ENCODE measurements at regions not wholly inside any gene's neighbourhood (a gene's known extent, or its start where the extent isn't known, plus 50 kb on each side); places are given as distances from the start of the nearest gene placed in this dataset.

GRCh38 chr1:78231477-78231876 is 185.7 kb downstream of the GIPC2 start:
- Histone ChIP-seq H3K27ac (no peak overlapping the region), H3K9me3 (peaks cover 0 to 14% (median 9%) of the 10 kb centered on the region in 8 donors), H3K27me3 (replicated peaks in 1 of 7) (peaks cover 0 to 3% (median 0%) of the 10 kb centered on the region in 7 donors), H3K36me3 (no peaks in the 10 kb centered on the region), H3K4me1 (no peaks in the 10 kb centered on the region), H3K4me3 (no peak overlapping the region)
- DNase-seq: no peak
- intact Hi-C loops (cut with DNase I; ENCODE audit: low total_unique reads): no loop called here
- TF ChIP-seq POLR2AphosphoS5 (IDR thresholded peaks at IDR 0.05) (no peak), CTCF (IDR thresholded peaks at IDR 0.05 in 8 of 11, conservative IDR thresholded peaks at IDR 0.05 in 3 of 11) (no peak), POLR2A (IDR thresholded peaks at IDR 0.05) (no peak)
- WGBS, 5 donors: 52 to 67% (median 53%) methylated on average over 3 of the region's 3 CpGs

- Histone ChIP-seq H3K36me3 (no peaks in the 10 kb centered on the region), H3K4me1 (no peaks in the 10 kb centered on the region)
Observed at GRCh38 chr1:78231894-78232293, 186.1 kb downstream of the GIPC2 start.

GRCh38 chr1:78232630-78233029 is 186.9 kb downstream of the GIPC2 start:
- no peaks in the 10 kb centered on the region for H3K4me1 ChIP-seq
- TF ChIP-seq POLR2AphosphoS5 (IDR thresholded peaks at IDR 0.05) (no peak), POLR2A (IDR thresholded peaks at IDR 0.05) (no peak), CTCF (IDR thresholded peaks at IDR 0.05 in 8 of 11, conservative IDR thresholded peaks at IDR 0.05 in 3 of 11) (no peak)
- H3K9me3 ChIP-seq: peaks cover 0 to 4% (median under 1%) of the 10 kb centered on the region in 8 donors
- intact Hi-C loops (cut with DNase I; ENCODE audit: low total_unique reads): no loop called here
- no peaks in the 10 kb centered on the region for H3K36me3 ChIP-seq
- DNase-seq: no peak
- no peak overlapping the region for H3K27ac ChIP-seq
- peaks cover 0 to 3% (median 0%) of the 10 kb centered on the region in 7 donors for H3K27me3 ChIP-seq (replicated peaks in 1 of 7)
- no peak overlapping the region for H3K4me3 ChIP-seq

More at GRCh38 chr1:78231894-78232293, 186.1 kb downstream of the GIPC2 start:
- intact Hi-C loops (cut with DNase I; ENCODE audit: low total_unique reads): no loop called here
- Histone ChIP-seq H3K9me3 (peaks cover 0 to 10% (median 5%) of the 10 kb centered on the region in 8 donors), H3K27ac (no peak overlapping the region), H3K27me3 (replicated peaks in 1 of 7) (peaks cover 0 to 3% (median 0%) of the 10 kb centered on the region in 7 donors), H3K4me3 (no peak overlapping the region)
- DNase-seq: no peak
- TF ChIP-seq POLR2AphosphoS5 (IDR thresholded peaks at IDR 0.05): no peak
- no peak for TF ChIP-seq POLR2A (IDR thresholded peaks at IDR 0.05)

GRCh38 chr1:78234496-78234895 is 188.7 kb downstream of the GIPC2 start:
- intact Hi-C loops (cut with DNase I; ENCODE audit: low total_unique reads): no loop called here
- DNase-seq: no peak
- 33 to 56% (median 48%) methylated on average over 2 to 3 of the region's 3 CpGs for WGBS, 5 donors

More at GRCh38 chr1:78234496-78234895, 188.7 kb downstream of the GIPC2 start:
- H3K4me1 ChIP-seq: no peaks in the 10 kb centered on the region
- peaks cover 0 to 15% (median 10%) of the 10 kb centered on the region in 8 donors for H3K9me3 ChIP-seq
- TF ChIP-seq POLR2AphosphoS5 (IDR thresholded peaks at IDR 0.05) (no peak), POLR2A (IDR thresholded peaks at IDR 0.05) (no peak), CTCF (IDR thresholded peaks at IDR 0.05 in 8 of 11, conservative IDR thresholded peaks at IDR 0.05 in 3 of 11) (no peak)
- no peak overlapping the region for H3K27ac ChIP-seq
- H3K27me3 ChIP-seq (replicated peaks in 1 of 7): no peaks in the 10 kb centered on the region
- no peaks in the 10 kb centered on the region for H3K36me3 ChIP-seq
- H3K4me3 ChIP-seq: no peak overlapping the region

All from spleen (tissue), 11 donors.